HepG2 (cell line): ENCODE measurements at regions not wholly inside any gene's neighbourhood (a gene's known extent, or its start where the extent isn't known, plus 50 kb on each side); places are given as distances from the start of the nearest gene placed in this dataset.
"Not testable (repeated sequence)": the region's sequence is repeated elsewhere in the genome, so short reads cannot be mapped to it uniquely, and the experiment has no call there.

Experiments used
- ATAC-seq: fragments of 200-7000 bp; cut with Tn5 transposase; 3 replicates; pipeline ENCODE4 v1.9.1; 2020; ENCODE audit warnings: mild to moderate bottlenecking, moderate library complexity
- BruUV-seq: library from RNA; stranded (reverse); fragments of 400-500 nt; replicated peaks from 2 replicates; lab custom pipeline; 2021; lab: Mats Ljungman, UMichigan
- CTCF ChIA-PET: fragments of 300-600 bp; formaldehyde crosslinking; extraction: SDS; loops from one replicate; lab custom pipeline; 2021; ENCODE audit warnings: low total read pairs, inconsistent platforms, low intra/inter-chr PET ratio; lab: Yijun Ruan, JAX
- POLR2A ChIA-PET: fragments of 350-600 bp; sonication (Branson Sonifier 250); formaldehyde crosslinking; loops from one replicate; lab custom pipeline; 2020; ENCODE audit warnings: antibody characterized with exemption, inconsistent platforms; lab: Yijun Ruan, JAX
- DNase-seq: peaks from one replicate; pipeline ENCODE4 v3.0.0-alpha.2; 2015; ENCODE audit warnings: low spot score
- FAIRE-seq: peaks from 3 replicates; lab custom pipeline; 2011; peaks lifted over from hg19 to GRCh38; lab: Jason Lieb, UNC
- H2AFZ ChIP-seq: one replicate; pipeline ENCODE4 v1.6.1; 2011; ENCODE audit warnings: low read length, inconsistent platforms
- H3K27ac ChIP-seq: fragments of 300-600 bp; 3 replicates; pipeline ENCODE4 v1.8.0; 2011; ENCODE audit warnings: mixed run types, mild to moderate bottlenecking, mixed read lengths, low read length, inconsistent platforms; ENCODE audit not compliant: insufficient read depth; ENCODE audit errors: extremely low read length
- H3K27me3 ChIP-seq, 2 experiments: fragments of 200-600 bp in 1 of 2; 2 replicates in 1 of 2; 3 replicates in 1 of 2; pipeline versions ENCODE4 v1.6.0 to v1.8.0; 2011; ENCODE audit warnings: low read length in 2 of 2, mild to moderate bottlenecking in 2 of 2, moderate library complexity in 2 of 2, inconsistent platforms in 1 of 2; ENCODE audit not compliant: insufficient read depth in 2 of 2, control insufficient read depth in 1 of 2
- H3K36me3 ChIP-seq, 2 experiments: fragments of 200-600 bp in 1 of 2; replicated peaks in 1 of 2; 2 replicates in 1 of 2; 3 replicates in 1 of 2; pipeline versions ENCODE4 v1.5.1 to v1.8.0; 2011; ENCODE audit warnings: low read length in 2 of 2, inconsistent platforms in 1 of 2; ENCODE audit not compliant: insufficient read depth in 2 of 2, control insufficient read depth in 1 of 2
- H3K4me1 ChIP-seq: 2 replicates; pipeline ENCODE4 v1.5.1; 2012; ENCODE audit warnings: low read length, inconsistent platforms; ENCODE audit not compliant: insufficient read depth
- H3K4me2 ChIP-seq: 2 replicates; pipeline ENCODE4 v1.6.0; 2011; ENCODE audit warnings: low read depth, low read length, inconsistent platforms
- H3K4me3 ChIP-seq, 3 experiments: fragments of 200-600 bp in 1 of 3; sonication (generic), shearing (Covaris generic) in 1 of 3; replicated peaks in 1 of 3; 2 replicates each; pipeline ENCODE4 v1.5.1; 2011 to 2016; ENCODE audit warnings: low read length in 3 of 3, inconsistent platforms in 2 of 3, low read depth in 2 of 3, mild to moderate bottlenecking in 2 of 3, control low read depth in 1 of 3, mixed read lengths in 1 of 3; ENCODE audit not compliant: insufficient read depth in 1 of 3
- H3K79me2 ChIP-seq: one replicate; pipeline ENCODE4 v1.6.1; 2011; ENCODE audit warnings: low read length, inconsistent platforms; ENCODE audit not compliant: insufficient read depth
- H3K9ac ChIP-seq: 2 replicates; pipeline ENCODE4 v1.6.0; 2011; ENCODE audit warnings: mild to moderate bottlenecking, low read depth, low read length, inconsistent platforms; ENCODE audit not compliant: insufficient read depth
- H3K9me3 ChIP-seq: 2 replicates; pipeline ENCODE4 v1.5.1; 2012; ENCODE audit warnings: mild to moderate bottlenecking, low read length
- H4K20me1 ChIP-seq: 2 replicates; pipeline ENCODE4 v1.6.0; 2011; ENCODE audit warnings: inconsistent platforms, mild to moderate bottlenecking, low read length, moderate library complexity; ENCODE audit not compliant: insufficient read depth
- ATF7-NPFF ChIP-seq: sonication (generic); formaldehyde crosslinking; IDR thresholded peaks from 2 replicates; pipeline ENCODE4 v1.8.1; 2023; ENCODE audit warnings: mild to moderate bottlenecking, low read depth, missing genetic modification reagents, moderate library complexity
- ZBTB7A ChIP-seq: sonication (generic); formaldehyde crosslinking; IDR thresholded peaks from 2 replicates; pipeline ENCODE4 v1.8.0; 2022; ENCODE audit warnings: mild to moderate bottlenecking, missing genetic modification reagents
- ZC3H13 ChIP-seq: sonication (generic); formaldehyde crosslinking; IDR thresholded peaks from 2 replicates; pipeline ENCODE4 v1.8.1; 2023; ENCODE audit warnings: mild to moderate bottlenecking, missing genetic modification reagents, moderate library complexity
- WGBS: methylation state at CpG from one replicate; pipeline ENCODE4 v1.1.6; 2017; ENCODE audit warnings: low lambda C conversion rate; 5-methylcytosine and 5-hydroxymethylcytosine counted together
- in situ Hi-C: cut with HindIII; loops from 2 replicates; pipeline ENCODE4 v1.10.0; 2017; ENCODE audit warnings: low pct_unique_long_range_greater_than_20kb; ENCODE audit not compliant: extremely low pct_ligation_motif_present
- intact Hi-C: fragments of 100-400 bp; cut with micrococcal nuclease; formaldehyde crosslinking; loops from one replicate; pipeline ENCODE4 v1.10.0; 2022; ENCODE audit not compliant: unreplicated experiment
- TF ChIP-seq, protein P1 (sequence below): IDR thresholded peaks from 2 replicates; pipeline ENCODE4 v1.6.1; 2016; ENCODE audit warnings: low read depth, missing genetic modification reagents, missing compliant biosample characterization
- TF ChIP-seq, protein P2 (sequence below): sonication (generic); formaldehyde crosslinking; IDR thresholded peaks from 2 replicates; pipeline ENCODE4 v1.8.0; 2022; ENCODE audit warnings: missing genetic modification reagents, low read depth, mild to moderate bottlenecking, borderline replicate concordance
- TF ChIP-seq, protein P3 (sequence below): sonication (generic); formaldehyde crosslinking; conservative IDR thresholded peaks from 2 replicates; pipeline ENCODE4 v1.8.1; 2023; ENCODE audit warnings: missing genetic modification reagents

DNA sequence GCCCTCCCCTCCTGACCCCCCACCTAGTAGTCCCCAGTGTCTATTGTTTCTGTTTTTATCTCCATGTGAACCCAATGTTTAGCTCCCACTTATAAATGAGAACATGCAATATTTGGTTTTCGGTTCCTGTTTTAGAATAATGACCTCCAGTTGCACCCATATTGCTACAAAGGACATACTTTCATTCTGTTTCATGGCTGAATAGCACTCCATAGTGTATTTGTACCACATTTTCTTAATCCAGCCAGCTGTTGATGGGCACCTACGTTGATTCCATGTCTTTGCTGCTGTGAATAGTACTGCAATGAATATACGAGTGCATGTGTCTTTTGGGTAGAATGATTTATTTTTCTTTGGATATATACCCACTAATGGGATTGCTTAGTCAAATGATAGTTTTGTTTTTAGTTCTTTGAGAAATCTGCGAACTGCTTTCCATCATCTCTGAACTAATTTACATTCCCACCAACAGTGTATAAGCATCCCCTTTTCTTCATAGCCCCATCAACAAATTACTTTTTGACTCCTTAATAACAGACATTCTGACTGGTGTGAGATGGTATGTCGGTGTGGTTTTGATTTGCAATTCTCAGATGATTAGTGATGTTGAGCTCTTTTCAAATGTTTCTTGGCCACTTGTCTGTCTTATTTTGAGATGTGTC lies 128.4 kb upstream of the PHYHIPL start (continued):
- TF ChIP-seq, protein P1, sequence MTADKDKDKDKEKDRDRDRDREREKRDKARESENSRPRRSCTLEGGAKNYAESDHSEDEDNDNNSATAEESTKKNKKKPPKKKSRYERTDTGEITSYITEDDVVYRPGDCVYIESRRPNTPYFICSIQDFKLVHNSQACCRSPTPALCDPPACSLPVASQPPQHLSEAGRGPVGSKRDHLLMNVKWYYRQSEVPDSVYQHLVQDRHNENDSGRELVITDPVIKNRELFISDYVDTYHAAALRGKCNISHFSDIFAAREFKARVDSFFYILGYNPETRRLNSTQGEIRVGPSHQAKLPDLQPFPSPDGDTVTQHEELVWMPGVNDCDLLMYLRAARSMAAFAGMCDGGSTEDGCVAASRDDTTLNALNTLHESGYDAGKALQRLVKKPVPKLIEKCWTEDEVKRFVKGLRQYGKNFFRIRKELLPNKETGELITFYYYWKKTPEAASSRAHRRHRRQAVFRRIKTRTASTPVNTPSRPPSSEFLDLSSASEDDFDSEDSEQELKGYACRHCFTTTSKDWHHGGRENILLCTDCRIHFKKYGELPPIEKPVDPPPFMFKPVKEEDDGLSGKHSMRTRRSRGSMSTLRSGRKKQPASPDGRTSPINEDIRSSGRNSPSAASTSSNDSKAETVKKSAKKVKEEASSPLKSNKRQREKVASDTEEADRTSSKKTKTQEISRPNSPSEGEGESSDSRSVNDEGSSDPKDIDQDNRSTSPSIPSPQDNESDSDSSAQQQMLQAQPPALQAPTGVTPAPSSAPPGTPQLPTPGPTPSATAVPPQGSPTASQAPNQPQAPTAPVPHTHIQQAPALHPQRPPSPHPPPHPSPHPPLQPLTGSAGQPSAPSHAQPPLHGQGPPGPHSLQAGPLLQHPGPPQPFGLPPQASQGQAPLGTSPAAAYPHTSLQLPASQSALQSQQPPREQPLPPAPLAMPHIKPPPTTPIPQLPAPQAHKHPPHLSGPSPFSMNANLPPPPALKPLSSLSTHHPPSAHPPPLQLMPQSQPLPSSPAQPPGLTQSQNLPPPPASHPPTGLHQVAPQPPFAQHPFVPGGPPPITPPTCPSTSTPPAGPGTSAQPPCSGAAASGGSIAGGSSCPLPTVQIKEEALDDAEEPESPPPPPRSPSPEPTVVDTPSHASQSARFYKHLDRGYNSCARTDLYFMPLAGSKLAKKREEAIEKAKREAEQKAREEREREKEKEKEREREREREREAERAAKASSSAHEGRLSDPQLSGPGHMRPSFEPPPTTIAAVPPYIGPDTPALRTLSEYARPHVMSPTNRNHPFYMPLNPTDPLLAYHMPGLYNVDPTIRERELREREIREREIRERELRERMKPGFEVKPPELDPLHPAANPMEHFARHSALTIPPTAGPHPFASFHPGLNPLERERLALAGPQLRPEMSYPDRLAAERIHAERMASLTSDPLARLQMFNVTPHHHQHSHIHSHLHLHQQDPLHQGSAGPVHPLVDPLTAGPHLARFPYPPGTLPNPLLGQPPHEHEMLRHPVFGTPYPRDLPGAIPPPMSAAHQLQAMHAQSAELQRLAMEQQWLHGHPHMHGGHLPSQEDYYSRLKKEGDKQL (CRISPR knock-in tag): no peak
- TF ChIP-seq, protein P2, sequence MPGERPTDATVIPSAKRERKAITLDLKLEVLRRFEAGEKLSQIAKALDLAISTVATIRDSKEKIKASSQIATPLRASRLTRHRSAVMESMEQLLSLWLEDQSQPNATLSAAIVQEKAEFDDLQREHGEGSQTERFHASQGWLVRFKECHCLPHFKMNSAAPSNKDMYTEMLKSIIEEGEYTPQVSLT (CRISPR knock-in tag): no peak
- no peak for TF ChIP-seq ATF7-NPFF (CRISPR knock-in tag)
- TF ChIP-seq ZBTB7A (CRISPR knock-in tag): no peak
- no peak for TF ChIP-seq ZC3H13 (CRISPR knock-in tag)
- TF ChIP-seq, protein P3, sequence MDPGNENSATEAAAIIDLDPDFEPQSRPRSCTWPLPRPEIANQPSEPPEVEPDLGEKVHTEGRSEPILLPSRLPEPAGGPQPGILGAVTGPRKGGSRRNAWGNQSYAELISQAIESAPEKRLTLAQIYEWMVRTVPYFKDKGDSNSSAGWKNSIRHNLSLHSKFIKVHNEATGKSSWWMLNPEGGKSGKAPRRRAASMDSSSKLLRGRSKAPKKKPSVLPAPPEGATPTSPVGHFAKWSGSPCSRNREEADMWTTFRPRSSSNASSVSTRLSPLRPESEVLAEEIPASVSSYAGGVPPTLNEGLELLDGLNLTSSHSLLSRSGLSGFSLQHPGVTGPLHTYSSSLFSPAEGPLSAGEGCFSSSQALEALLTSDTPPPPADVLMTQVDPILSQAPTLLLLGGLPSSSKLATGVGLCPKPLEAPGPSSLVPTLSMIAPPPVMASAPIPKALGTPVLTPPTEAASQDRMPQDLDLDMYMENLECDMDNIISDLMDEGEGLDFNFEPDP (CRISPR knock-in tag): no peak

DNA sequence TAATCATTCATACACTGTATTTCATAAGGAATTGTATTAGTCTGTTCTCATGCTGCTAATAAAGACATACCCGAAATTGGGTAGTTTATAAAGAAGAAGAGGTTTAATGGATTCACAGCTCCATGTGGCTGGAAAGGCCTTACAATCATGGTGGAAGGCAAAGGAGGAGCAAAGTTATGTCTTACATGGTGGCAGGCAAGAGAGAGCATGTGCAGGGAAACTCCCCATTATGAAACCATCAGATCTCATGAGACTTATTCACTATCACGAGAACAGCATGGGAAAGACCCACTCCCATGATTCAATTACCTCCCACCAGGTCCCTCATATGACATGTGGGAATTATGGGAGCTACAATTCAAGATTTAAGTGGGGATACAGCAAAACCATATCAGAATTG lies 122.9 kb upstream of the PHYHIPL start:
- H3K27ac ChIP-seq, intact Hi-C loops, H3K9ac ChIP-seq, BruUV-seq, FAIRE-seq, H3K4me2 ChIP-seq, in situ Hi-C loops, H3K4me3 ChIP-seq, CTCF ChIA-PET, H3K27me3 ChIP-seq, H4K20me1 ChIP-seq, H2AFZ ChIP-seq, ATAC-seq, H3K36me3 ChIP-seq, DNase-seq, H3K79me2 ChIP-seq: not testable (repeated sequence)
- Histone ChIP-seq H3K9me3 (peaks cover 15% of the 10 kb centered on the region), H3K4me1 (peaks cover 21% of the 10 kb centered on the region)
- 95% methylated on average over 2 of the region's 2 CpGs for WGBS
- POLR2A ChIA-PET: interaction anchor here (0.9 kb wide), 1 partner anchor 17 kb away, joined by 3 read pairs; no protein-coding TSS in a partner anchor
